Tibial nerve (tissue), 4 donors: ENCODE measurements at regions not wholly inside any gene's neighbourhood (a gene's known extent, or its start where the extent isn't known, plus 50 kb on each side); places are given as distances from the start of the nearest gene placed in this dataset.
A peak's percentile ranks its signal among the peaks of the same experiment; 100 is the strongest.

Source experiments
- DNase-seq, 2 donors: peaks; one replicate each; pipeline ENCODE4 v3.0.0-alpha.2; 2019; ENCODE audit warnings: low spot score in 2 of 2
- H3K27ac ChIP-seq, 4 donors: fragments of 200-600 bp; sonication (generic) in 3 of 4; one replicate each; pipeline ENCODE4 v1.5.1; 2017 to 2019; ENCODE audit warnings: mild to moderate bottlenecking in 1 of 4
- H3K27me3 ChIP-seq, 2 donors: fragments of 200-600 bp; sonication (generic) in 1 of 2; one replicate each; pipeline versions ENCODE4 v1.5.1 to v1.6.0; 2017 to 2019
- H3K36me3 ChIP-seq, 3 donors: fragments of 200-600 bp; sonication (generic); one replicate each; pipeline ENCODE4 v1.5.1; 2018 to 2019
- H3K4me1 ChIP-seq, 4 donors: fragments of 200-600 bp; sonication (generic) in 3 of 4; one replicate each; pipeline ENCODE4 v1.5.1; 2017 to 2019
- H3K4me3 ChIP-seq, 4 donors: fragments of 200-600 bp; sonication (generic) in 3 of 4; one replicate each; pipeline ENCODE4 v1.5.1; 2017 to 2019; ENCODE audit warnings: mild to moderate bottlenecking in 1 of 4, moderate library complexity in 1 of 4
- H3K9me3 ChIP-seq, 4 donors: fragments of 200-600 bp; sonication (generic) in 3 of 4; one replicate each; pipeline ENCODE4 v1.5.1; 2017 to 2019
- CTCF ChIP-seq, 5 experiments: fragments of 200-600 bp in 3 of 5; fragments of 450-650 bp in 2 of 5; sonication (generic) in 3 of 5; IDR thresholded peaks; one replicate each; pipeline ENCODE4 v1.5.1; 2016 to 2019; ENCODE audit warnings: antibody characterized with exemption in 5 of 5, mild to moderate bottlenecking in 3 of 5, moderate library complexity in 2 of 5
- EP300 ChIP-seq, 2 donors: sonication (generic); formaldehyde crosslinking; IDR thresholded peaks; one replicate each; pipeline ENCODE4 v1.6.1; 2017; ENCODE audit warnings: antibody characterized with exemption in 2 of 2, mild to moderate bottlenecking in 1 of 2
- POLR2A ChIP-seq, 2 donors: fragments of 450-650 bp; IDR thresholded peaks; one replicate each; pipeline ENCODE4 v1.6.1; 2017; ENCODE audit warnings: antibody characterized with exemption in 2 of 2, mild to moderate bottlenecking in 2 of 2, moderate library complexity in 2 of 2
- WGBS, 2 donors: methylation state at CpG; one replicate each; pipeline ENCODE4 v1.1.5; 2018; 5-methylcytosine and 5-hydroxymethylcytosine counted together

- no peak for DNase-seq
- Histone ChIP-seq H3K4me3 (no peak overlapping the region), H3K36me3 (no peaks in the 10 kb centered on the region), H3K4me1 (peaks cover 0 to 15% (median 0%) of the 10 kb centered on the region in 4 donors), H3K27ac (no peak overlapping the region), H3K9me3 (no peaks in the 10 kb centered on the region), H3K27me3 (no peaks in the 10 kb centered on the region)
- TF ChIP-seq EP300 (IDR thresholded peaks at IDR 0.05) = no peak
- TF ChIP-seq POLR2A (IDR thresholded peaks at IDR 0.05) = no peak
- TF ChIP-seq CTCF (IDR thresholded peaks at IDR 0.05) = no peak
- 69 to 89% methylated on average over 2 of the region's 2 CpGs for WGBS, 2 donors
Observed at GRCh38 chr3:61415201-61415600, 146.2 kb upstream of the PTPRG start.

GRCh38 chr3:61416618-61417017 is 144.8 kb upstream of the PTPRG start:
- TF ChIP-seq POLR2A (IDR thresholded peaks at IDR 0.05) (no peak), EP300 (IDR thresholded peaks at IDR 0.05) (no peak), CTCF (IDR thresholded peaks at IDR 0.05) (no peak)
- no peak for DNase-seq
- WGBS, 2 donors = 69 to 73% methylated on average over 1 of the region's 1 CpG
- Histone ChIP-seq H3K4me3 (no peak overlapping the region), H3K27me3 (no peaks in the 10 kb centered on the region), H3K4me1 (peaks cover 0 to 15% (median 0%) of the 10 kb centered on the region in 4 donors), H3K27ac (no peak overlapping the region), H3K36me3 (no peaks in the 10 kb centered on the region), H3K9me3 (no peaks in the 10 kb centered on the region)

- no peak for TF ChIP-seq CTCF (IDR thresholded peaks at IDR 0.05)
- no peak for TF ChIP-seq POLR2A (IDR thresholded peaks at IDR 0.05)
- peak in 1 of 2 donors; percentile 43 for TF ChIP-seq EP300 (IDR thresholded peaks at IDR 0.05)
- DNase-seq = peak in 1 of 2 donors; percentile 57
- Histone ChIP-seq H3K27me3 (no peaks in the 10 kb centered on the region), H3K4me3 (no peak overlapping the region), H3K27ac (peak overlapping the region in 1 of 4 donors; percentile 43), H3K9me3 (no peaks in the 10 kb centered on the region), H3K4me1 (peaks cover 0 to 15% (median 0%) of the 10 kb centered on the region in 4 donors), H3K36me3 (no peaks in the 10 kb centered on the region)
- 65 to 69% methylated on average over 2 of the region's 2 CpGs for WGBS, 2 donors
Observed at GRCh38 chr3:61417352-61417751, 144.0 kb upstream of the PTPRG start.

- WGBS, 2 donors = 73 to 84% methylated on average over 4 of the region's 4 CpGs
Observed at GRCh38 chr3:61420136-61420759, 141.1 kb upstream of the PTPRG start.

More at GRCh38 chr3:61420136-61420759, 141.1 kb upstream of the PTPRG start:
- DNase-seq = no peak
- Histone ChIP-seq H3K4me1 (peaks cover 0 to 15% (median 0%) of the 10 kb centered on the region in 4 donors), H3K27me3 (no peaks in the 10 kb centered on the region), H3K4me3 (no peak overlapping the region), H3K36me3 (no peaks in the 10 kb centered on the region), H3K9me3 (no peaks in the 10 kb centered on the region), H3K27ac (no peak overlapping the region)
- TF ChIP-seq CTCF (IDR thresholded peaks at IDR 0.05) = no peak
- no peak for TF ChIP-seq EP300 (IDR thresholded peaks at IDR 0.05)
- TF ChIP-seq POLR2A (IDR thresholded peaks at IDR 0.05) = no peak
